Uterus (tissue), 3 donors: ENCODE measurements at regions not wholly inside any gene's neighbourhood (a gene's known extent, or its start where the extent isn't known, plus 50 kb on each side); places are given as distances from the start of the nearest gene placed in this dataset.

ENCODE experiments used
- DNase-seq, 2 donors: peaks; one replicate each; pipeline ENCODE4 v3.0.0-alpha.2; 2019 to 2020
- H3K27ac ChIP-seq, 2 donors: fragments of 200-600 bp; sonication (generic); 1 replicate in 1 of 2; 2 replicates in 1 of 2; pipeline ENCODE4 v1.5.1; 2016 to 2018
- H3K27me3 ChIP-seq, 2 donors: fragments of 200-600 bp; sonication (generic); one replicate each; pipeline ENCODE4 v1.5.1; 2018 to 2019; ENCODE audit warnings: control low read depth in 1 of 2
- H3K36me3 ChIP-seq, 2 donors: fragments of 200-600 bp; sonication (generic); one replicate each; pipeline ENCODE4 v1.5.1; 2019; ENCODE audit warnings: control low read depth in 1 of 2
- H3K4me1 ChIP-seq, 2 donors: fragments of 200-600 bp; sonication (generic); one replicate each; pipeline ENCODE4 v1.5.1; 2018 to 2019; ENCODE audit warnings: control low read depth in 1 of 2
- H3K4me3 ChIP-seq, 2 donors: fragments of 200-600 bp; sonication (generic); 1 replicate in 1 of 2; 2 replicates in 1 of 2; pipeline ENCODE4 v1.5.1; 2018 to 2019; ENCODE audit warnings: mild to moderate bottlenecking in 1 of 2
- H3K9me3 ChIP-seq, 2 donors: fragments of 200-600 bp; sonication (generic); one replicate each; pipeline ENCODE4 v1.5.1; 2019; ENCODE audit warnings: control low read depth in 1 of 2
- POLR2A ChIP-seq, 2 donors: fragments of 450-650 bp; IDR thresholded peaks; one replicate each; pipeline ENCODE4 v1.6.1; 2016; ENCODE audit warnings: antibody characterized with exemption in 2 of 2, mild to moderate bottlenecking in 1 of 2, moderate library complexity in 1 of 2
- intact Hi-C: fragments of 100-400 bp; cut with DNase I; formaldehyde crosslinking; loops from one replicate; pipeline ENCODE4 v1.15.1; 2023; ENCODE audit warnings: low total_unique reads
- TF ChIP-seq, protein P1 (sequence below), 4 experiments: fragments of 200-600 bp in 2 of 4; fragments of 450-650 bp in 2 of 4; sonication (generic) in 2 of 4; IDR thresholded peaks; one replicate each; pipeline ENCODE4 v1.5.1; 2016 to 2019; ENCODE audit warnings: antibody characterized with exemption in 4 of 4, mild to moderate bottlenecking in 2 of 4, moderate library complexity in 1 of 4
- donor health status: DM: yes; HTN: yes; CAD: no.

DNA sequence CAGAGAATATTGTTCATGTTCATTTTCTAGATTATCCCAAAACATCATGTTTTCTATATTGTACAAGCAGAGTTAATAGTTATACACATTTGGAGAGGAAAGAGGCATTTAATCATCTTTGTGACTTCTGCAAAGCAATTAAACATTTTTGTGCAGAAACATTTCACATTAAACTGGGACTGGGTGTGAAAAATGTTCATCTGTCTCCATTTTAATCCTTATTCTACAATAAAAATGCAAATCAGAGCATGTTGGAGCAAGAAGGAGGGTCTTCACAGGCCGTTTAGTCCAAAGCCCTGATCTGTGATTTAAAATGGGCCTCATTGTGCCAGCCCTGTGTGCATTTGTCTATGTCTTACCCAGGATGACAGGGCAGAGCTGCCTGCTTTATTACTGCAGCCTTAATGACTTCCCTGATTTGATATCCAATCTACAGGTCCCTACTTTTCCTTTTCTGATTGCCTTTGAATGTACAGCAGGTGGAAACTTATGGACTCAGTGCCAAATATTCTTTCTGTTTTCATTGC lies 183.5 kb downstream of the CAVIN4 start:
- H3K36me3 ChIP-seq = no peaks in the 10 kb centered on the region
- H3K9me3 ChIP-seq = no peaks in the 10 kb centered on the region
- intact Hi-C loops = no loop called here
- H3K27me3 ChIP-seq = no peaks in the 10 kb centered on the region
- no peak overlapping the region for H3K27ac ChIP-seq
- no peaks in the 10 kb centered on the region for H3K4me1 ChIP-seq
- DNase-seq = no peak
- H3K4me3 ChIP-seq = no peak overlapping the region
- TF ChIP-seq, protein P1, sequence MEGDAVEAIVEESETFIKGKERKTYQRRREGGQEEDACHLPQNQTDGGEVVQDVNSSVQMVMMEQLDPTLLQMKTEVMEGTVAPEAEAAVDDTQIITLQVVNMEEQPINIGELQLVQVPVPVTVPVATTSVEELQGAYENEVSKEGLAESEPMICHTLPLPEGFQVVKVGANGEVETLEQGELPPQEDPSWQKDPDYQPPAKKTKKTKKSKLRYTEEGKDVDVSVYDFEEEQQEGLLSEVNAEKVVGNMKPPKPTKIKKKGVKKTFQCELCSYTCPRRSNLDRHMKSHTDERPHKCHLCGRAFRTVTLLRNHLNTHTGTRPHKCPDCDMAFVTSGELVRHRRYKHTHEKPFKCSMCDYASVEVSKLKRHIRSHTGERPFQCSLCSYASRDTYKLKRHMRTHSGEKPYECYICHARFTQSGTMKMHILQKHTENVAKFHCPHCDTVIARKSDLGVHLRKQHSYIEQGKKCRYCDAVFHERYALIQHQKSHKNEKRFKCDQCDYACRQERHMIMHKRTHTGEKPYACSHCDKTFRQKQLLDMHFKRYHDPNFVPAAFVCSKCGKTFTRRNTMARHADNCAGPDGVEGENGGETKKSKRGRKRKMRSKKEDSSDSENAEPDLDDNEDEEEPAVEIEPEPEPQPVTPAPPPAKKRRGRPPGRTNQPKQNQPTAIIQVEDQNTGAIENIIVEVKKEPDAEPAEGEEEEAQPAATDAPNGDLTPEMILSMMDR (IDR thresholded peaks at IDR 0.05) = no peak
- no peak for TF ChIP-seq POLR2A (IDR thresholded peaks at IDR 0.05)

GRCh38 chr9:100774326-100774725 lies 196.4 kb downstream of the CAVIN4 start:
- intact Hi-C loops = no loop called here
- Histone ChIP-seq H3K36me3 (no peaks in the 10 kb centered on the region), H3K27me3 (no peaks in the 10 kb centered on the region), H3K4me3 (no peak overlapping the region), H3K27ac (no peak overlapping the region), H3K4me1 (no peaks in the 10 kb centered on the region), H3K9me3 (no peaks in the 10 kb centered on the region)
- DNase-seq = no peak
- TF ChIP-seq, protein P1 (IDR thresholded peaks at IDR 0.05) = no peak
- TF ChIP-seq POLR2A (IDR thresholded peaks at IDR 0.05) = no peak

GRCh38 chr9:100774962-100775361 lies 197.1 kb downstream of the CAVIN4 start:
- Histone ChIP-seq H3K4me1 (no peaks in the 10 kb centered on the region), H3K4me3 (no peak overlapping the region), H3K27me3 (no peaks in the 10 kb centered on the region), H3K9me3 (no peaks in the 10 kb centered on the region), H3K27ac (no peak overlapping the region), H3K36me3 (no peaks in the 10 kb centered on the region)
- intact Hi-C loops = no loop called here
- TF ChIP-seq, protein P1 (IDR thresholded peaks at IDR 0.05) = no peak
- TF ChIP-seq POLR2A (IDR thresholded peaks at IDR 0.05) = no peak
- DNase-seq = no peak

GRCh38 chr9:100775912-100776311 lies 198.0 kb downstream of the CAVIN4 start:
- Histone ChIP-seq H3K4me3 (no peak overlapping the region), H3K27ac (no peak overlapping the region), H3K9me3 (no peaks in the 10 kb centered on the region), H3K36me3 (no peaks in the 10 kb centered on the region), H3K4me1 (no peaks in the 10 kb centered on the region), H3K27me3 (no peaks in the 10 kb centered on the region)
- no peak for TF ChIP-seq POLR2A (IDR thresholded peaks at IDR 0.05)
- TF ChIP-seq, protein P1 (IDR thresholded peaks at IDR 0.05) = no peak
- intact Hi-C loops = no loop called here
- no peak for DNase-seq

GRCh38 chr9:100784755-100785154 lies 206.9 kb downstream of the CAVIN4 start:
- H3K27me3 ChIP-seq = no peaks in the 10 kb centered on the region
- intact Hi-C loops = no loop called here
- H3K36me3 ChIP-seq = no peaks in the 10 kb centered on the region
- no peak overlapping the region for H3K27ac ChIP-seq
- no peak overlapping the region for H3K4me3 ChIP-seq
- TF ChIP-seq, protein P1 (IDR thresholded peaks at IDR 0.05) = no peak
- TF ChIP-seq POLR2A (IDR thresholded peaks at IDR 0.05) = no peak
- DNase-seq = no peak
- no peaks in the 10 kb centered on the region for H3K4me1 ChIP-seq
- H3K9me3 ChIP-seq = no peaks in the 10 kb centered on the region
